AG10803 (cell line): ENCODE measurements at regions not wholly inside any gene's neighbourhood (a gene's known extent, or its start where the extent isn't known, plus 50 kb on each side); places are given as distances from the start of the nearest gene placed in this dataset.

Experiments
- DNase-seq: peaks from one replicate; pipeline ENCODE4 v3.0.0; 2010; ENCODE audit warnings: low read depth
- H3K4me3 ChIP-seq: 2 replicates; pipeline ENCODE4 v1.5.1; 2011; ENCODE audit warnings: mild to moderate bottlenecking, low read length, control low read depth
- CTCF ChIP-seq: conservative IDR thresholded peaks from 2 replicates; pipeline ENCODE4 v1.5.1; 2011; ENCODE audit warnings: mild to moderate bottlenecking, low read length, control low read depth, inconsistent platforms

- TF ChIP-seq CTCF, result no peak
- no peak for DNase-seq
Measured at GRCh38 chr6:167648501-167649278, 178.0 kb upstream of the AFDN start.

GRCh38 chr6:167649476-167649875 is 177.2 kb upstream of the AFDN start:
- no peak for TF ChIP-seq CTCF
- DNase-seq, result no peak

More at GRCh38 chr6:167648501-167649278, 178.0 kb upstream of the AFDN start:
- H3K4me3 ChIP-seq, result no peak overlapping the region

DNA sequence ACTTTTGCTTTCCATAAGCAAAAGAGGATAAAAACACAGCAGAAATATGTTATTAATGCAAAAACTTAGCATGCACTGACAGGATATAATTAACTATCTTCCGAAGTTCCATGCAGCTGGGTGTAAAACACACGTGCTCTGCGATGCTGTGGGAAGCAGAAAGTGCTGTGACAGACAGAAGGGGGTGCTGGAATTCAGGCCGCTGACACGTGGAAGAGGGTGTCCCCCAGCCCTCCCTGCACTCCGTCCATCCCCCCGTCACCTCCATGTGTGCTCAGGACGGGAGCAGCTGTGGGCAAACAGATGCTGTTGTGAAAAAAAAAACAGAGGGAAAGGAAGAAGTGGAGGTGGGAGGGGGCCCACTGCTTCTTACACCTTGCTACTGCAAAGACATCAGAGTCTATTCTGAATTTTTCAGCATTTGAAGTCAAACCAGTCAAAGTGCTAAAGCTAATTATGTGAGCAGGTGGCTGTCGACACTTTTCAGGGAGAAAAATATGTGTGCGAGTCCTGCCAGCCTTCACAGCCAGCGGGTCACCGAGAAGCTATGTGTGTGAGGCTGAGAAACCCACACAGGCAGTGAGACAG is 175.9 kb upstream of the AFDN start:
- no peak for TF ChIP-seq CTCF
- H3K4me3 ChIP-seq, result no peak overlapping the region
- no peak for DNase-seq

More at GRCh38 chr6:167649476-167649875, 177.2 kb upstream of the AFDN start:
- H3K4me3 ChIP-seq, result no peak overlapping the region

DNA sequence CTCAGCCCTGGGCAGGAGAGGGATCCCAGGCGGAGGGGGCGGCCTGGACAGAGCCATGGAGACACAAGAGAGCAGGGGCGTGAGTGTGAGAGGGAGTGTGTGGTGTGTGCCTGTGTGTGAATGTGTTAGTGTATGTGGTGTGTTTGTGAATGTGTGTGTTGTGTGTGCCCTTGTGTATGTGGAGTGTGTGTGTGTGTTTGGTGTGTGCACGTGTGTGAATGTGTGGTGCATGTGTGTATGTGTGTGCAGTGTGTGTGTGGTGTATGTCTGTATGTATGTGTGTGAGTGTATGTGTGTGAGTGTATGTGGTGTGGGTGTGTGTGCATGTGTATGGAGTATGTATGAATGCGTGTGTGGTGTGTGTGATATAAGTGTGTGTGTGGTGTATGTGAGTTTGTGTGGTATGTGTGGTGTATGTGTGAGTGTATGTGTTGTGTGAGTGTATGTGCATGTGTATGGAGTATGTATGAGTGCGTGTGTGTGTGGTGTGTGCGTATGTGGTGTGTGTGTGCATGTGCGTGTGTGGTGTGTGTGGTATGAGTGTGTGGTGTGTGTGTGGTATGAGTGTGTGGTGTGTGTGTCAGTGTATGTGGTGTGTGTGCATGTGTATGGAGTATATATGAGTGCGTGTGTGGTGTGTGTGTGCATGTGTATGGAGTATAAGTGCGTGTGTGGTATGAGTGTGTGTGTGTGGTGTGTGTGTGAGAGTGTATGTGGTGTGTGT is 175.2 kb upstream of the AFDN start:
- no peak for DNase-seq
- TF ChIP-seq CTCF, result no peak

GRCh38 chr6:167652042-167652700 is 174.5 kb upstream of the AFDN start:
- no peak overlapping the region for H3K4me3 ChIP-seq
- no peak for TF ChIP-seq CTCF
- DNase-seq, result no peak

More for the DNA sequence above, 175.2 kb upstream of the AFDN start:
- H3K4me3 ChIP-seq, result no peak overlapping the region

DNA sequence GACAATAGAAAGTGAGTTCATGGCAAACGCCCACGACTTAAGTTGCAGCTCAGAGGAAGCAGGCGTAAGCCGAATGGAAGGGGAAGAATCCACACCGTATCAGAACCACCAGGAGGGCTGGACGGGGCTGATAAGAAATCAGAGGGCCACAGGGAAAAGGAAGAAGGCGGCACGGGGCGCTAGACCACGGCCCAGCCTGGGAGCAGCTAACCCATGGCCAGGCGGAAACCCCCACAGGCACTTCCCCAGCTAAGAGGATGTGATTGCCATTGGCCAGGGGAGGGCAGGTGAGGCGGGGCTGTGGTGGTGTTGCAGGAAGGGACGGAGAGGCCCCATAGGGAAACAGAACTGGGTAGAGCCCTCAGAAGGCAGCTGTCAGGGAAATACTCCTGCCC is 174.0 kb upstream of the AFDN start:
- no peak for DNase-seq
- no peak overlapping the region for H3K4me3 ChIP-seq
- TF ChIP-seq CTCF, result no peak
